ENCODE measurements at regions not wholly inside any gene's neighbourhood (a gene's known extent, or its start where the extent isn't known, plus 50 kb on each side); places are given as distances from the start of the nearest gene placed in this dataset.

- H3K9me3 ChIP-seq (ENCODE audit: low read depth, low read length) = no peaks in the 10 kb centered on the region
- no peaks in the 10 kb centered on the region for H3K36me3 ChIP-seq (ENCODE audit: insufficient read depth, low read length)
- no peaks in the 10 kb centered on the region for H3K4me1 ChIP-seq (ENCODE audit: insufficient read depth, low read length)
- no peak overlapping the region for H3K27ac ChIP-seq (ENCODE audit: low read depth, low read length)
- H4K20me1 ChIP-seq (ENCODE audit: insufficient read depth, low read length) = no peaks in the 10 kb centered on the region
- no peaks in the 10 kb centered on the region for H3K27me3 ChIP-seq (ENCODE audit: insufficient read depth, low read length)
- no peak for TF ChIP-seq CTCF (IDR thresholded peaks at IDR 0.05; ENCODE audit: extremely low read depth, low read depth, low read length)
- H3K4me3 ChIP-seq (ENCODE audit: insufficient read depth, low read length) = no peak overlapping the region
- H2AFZ ChIP-seq (ENCODE audit: low read length) = no peak overlapping the region
- no peak for DNase-seq (ENCODE audit: insufficient read length, low spot score, missing footprints)
- H3K4me2 ChIP-seq (ENCODE audit: insufficient read depth, low read length) = no peak overlapping the region
- H3K79me2 ChIP-seq (ENCODE audit: insufficient read depth, low read length) = no peaks in the 10 kb centered on the region
These were observed 1019.2 kb downstream of the AACS start for GRCh38 chr12:126084480-126084879.

GRCh38 chr12:126086242-126086641 lies 1021.0 kb downstream of the AACS start:
- Histone ChIP-seq H3K36me3 (ENCODE audit: insufficient read depth, low read length) (no peaks in the 10 kb centered on the region), H3K27me3 (ENCODE audit: insufficient read depth, low read length) (no peaks in the 10 kb centered on the region), H3K9me3 (ENCODE audit: low read depth, low read length) (no peaks in the 10 kb centered on the region), H3K4me2 (ENCODE audit: insufficient read depth, low read length) (no peak overlapping the region), H3K27ac (ENCODE audit: low read depth, low read length) (no peak overlapping the region), H4K20me1 (ENCODE audit: insufficient read depth, low read length) (no peaks in the 10 kb centered on the region), H2AFZ (ENCODE audit: low read length) (no peak overlapping the region), H3K79me2 (ENCODE audit: insufficient read depth, low read length) (no peaks in the 10 kb centered on the region), H3K4me3 (ENCODE audit: insufficient read depth, low read length) (no peak overlapping the region), H3K4me1 (ENCODE audit: insufficient read depth, low read length) (no peaks in the 10 kb centered on the region)
- no peak for DNase-seq (ENCODE audit: insufficient read length, low spot score, missing footprints)
- no peak for TF ChIP-seq CTCF (IDR thresholded peaks at IDR 0.05; ENCODE audit: extremely low read depth, low read depth, low read length)

GRCh38 chr12:126087692-126088091 lies 1022.5 kb downstream of the AACS start:
- no peak for TF ChIP-seq CTCF (IDR thresholded peaks at IDR 0.05; ENCODE audit: extremely low read depth, low read depth, low read length)
- no peak for DNase-seq (ENCODE audit: insufficient read length, low spot score, missing footprints)
- Histone ChIP-seq H3K79me2 (ENCODE audit: insufficient read depth, low read length) (no peaks in the 10 kb centered on the region), H3K4me3 (ENCODE audit: insufficient read depth, low read length) (no peak overlapping the region), H3K4me2 (ENCODE audit: insufficient read depth, low read length) (no peak overlapping the region), H3K4me1 (ENCODE audit: insufficient read depth, low read length) (no peaks in the 10 kb centered on the region), H3K27ac (ENCODE audit: low read depth, low read length) (no peak overlapping the region), H4K20me1 (ENCODE audit: insufficient read depth, low read length) (no peaks in the 10 kb centered on the region), H3K36me3 (ENCODE audit: insufficient read depth, low read length) (no peaks in the 10 kb centered on the region), H3K27me3 (ENCODE audit: insufficient read depth, low read length) (no peaks in the 10 kb centered on the region), H2AFZ (ENCODE audit: low read length) (no peak overlapping the region), H3K9me3 (ENCODE audit: low read depth, low read length) (no peaks in the 10 kb centered on the region)

- Histone ChIP-seq H3K4me1 (ENCODE audit: insufficient read depth, low read length) (no peaks in the 10 kb centered on the region), H4K20me1 (ENCODE audit: insufficient read depth, low read length) (no peaks in the 10 kb centered on the region), H3K36me3 (ENCODE audit: insufficient read depth, low read length) (no peaks in the 10 kb centered on the region), H3K4me2 (ENCODE audit: insufficient read depth, low read length) (no peak overlapping the region), H3K27ac (ENCODE audit: low read depth, low read length) (no peak overlapping the region), H3K27me3 (ENCODE audit: insufficient read depth, low read length) (no peaks in the 10 kb centered on the region), H3K9me3 (ENCODE audit: low read depth, low read length) (no peaks in the 10 kb centered on the region), H2AFZ (ENCODE audit: low read length) (no peak overlapping the region), H3K4me3 (ENCODE audit: insufficient read depth, low read length) (no peak overlapping the region), H3K79me2 (ENCODE audit: insufficient read depth, low read length) (no peaks in the 10 kb centered on the region)
- no peak for DNase-seq (ENCODE audit: insufficient read length, low spot score, missing footprints)
- no peak for TF ChIP-seq CTCF (IDR thresholded peaks at IDR 0.05; ENCODE audit: extremely low read depth, low read depth, low read length)
These were observed 1028.7 kb downstream of the AACS start for GRCh38 chr12:126093908-126094307.
